GM23248 (cell line): ENCODE measurements at regions not wholly inside any gene's neighbourhood (a gene's known extent, or its start where the extent isn't known, plus 50 kb on each side); places are given as distances from the start of the nearest gene placed in this dataset.

Experiments used
- EZH2 ChIP-seq: fragments of 200-600 bp; sonication (generic); IDR thresholded peaks from 2 replicates; pipeline ENCODE4 v1.6.1; 2018; ENCODE audit warnings: antibody characterized with exemption, mild to moderate bottlenecking; ENCODE audit not compliant: insufficient read depth, poor library complexity, severe bottlenecking
- EZH2phosphoT487 ChIP-seq: fragments of 200-600 bp; sonication (generic); IDR thresholded peaks from 2 replicates; pipeline ENCODE4 v1.6.1; 2018; ENCODE audit warnings: antibody characterized with exemption, moderate library complexity, mild to moderate bottlenecking, low read depth; ENCODE audit not compliant: insufficient read depth

- TF ChIP-seq EZH2: no peak
- TF ChIP-seq EZH2phosphoT487: no peak
These were observed 147.5 kb upstream of the TCF21 start for GRCh38 chr6:133741375-133741861.
